Suppressor macrophage (primary cell): ENCODE measurements at regions not wholly inside any gene's neighbourhood (a gene's known extent, or its start where the extent isn't known, plus 50 kb on each side); places are given as distances from the start of the nearest gene placed in this dataset.
"Not testable (repeated sequence)": the region's sequence is repeated elsewhere in the genome, so short reads cannot be mapped to it uniquely, and the experiment has no call there.

ENCODE experiments used
- DNase-seq, 4 experiments: peaks; one replicate each; pipeline ENCODE4 v3.0.0-alpha.2; 2020 to 2022

GRCh38 chr4:75180790-75181776 is 248.2 kb downstream of the PARM1 start:
- DNase-seq, result no peak

- no peak for DNase-seq
Measured at GRCh38 chr4:75180217-75180616, 247.3 kb downstream of the PARM1 start.

DNA sequence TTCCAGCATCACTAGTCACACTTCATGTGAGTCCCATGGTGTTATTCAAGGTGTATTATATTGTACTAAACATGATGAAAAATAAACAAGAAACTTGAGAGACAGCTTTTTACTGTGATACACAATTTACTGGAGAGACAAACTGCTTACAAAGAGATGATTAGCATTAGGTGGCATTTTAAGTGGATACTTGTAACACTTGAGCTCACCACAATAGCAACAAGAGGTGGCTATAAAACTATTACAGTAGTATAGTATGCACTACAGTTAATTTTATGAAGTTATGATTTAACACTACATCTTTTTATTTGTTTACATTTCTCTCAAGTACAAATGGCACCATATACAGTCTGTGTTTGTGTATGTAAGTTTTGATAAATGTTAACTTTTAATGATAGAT is 246.6 kb downstream of the PARM1 start:
- no peak for DNase-seq

GRCh38 chr4:75172551-75172950 is 239.6 kb downstream of the PARM1 start:
- DNase-seq, result no peak

DNA sequence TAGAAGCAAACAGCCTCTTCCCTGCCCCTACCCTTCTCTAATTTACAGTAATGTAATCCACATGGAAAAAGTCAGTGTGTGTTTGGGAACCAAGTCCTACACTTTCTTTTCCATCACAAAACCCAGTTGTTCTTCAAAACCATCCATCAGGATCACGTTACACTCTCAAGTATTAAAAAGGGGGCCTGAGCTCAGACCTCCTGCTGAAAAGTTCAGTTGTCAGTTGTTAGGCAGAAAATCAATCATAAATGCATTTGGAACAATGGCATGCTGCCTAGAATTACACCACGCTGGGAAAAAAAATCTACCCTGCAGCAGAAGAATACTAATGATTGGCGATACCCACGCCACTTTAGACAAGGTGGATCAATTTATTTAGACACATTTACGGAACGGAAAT is 236.5 kb downstream of the PARM1 start:
- no peak for DNase-seq

- DNase-seq, result no peak
Measured at GRCh38 chr4:75169020-75169419, 236.1 kb downstream of the PARM1 start.

DNA sequence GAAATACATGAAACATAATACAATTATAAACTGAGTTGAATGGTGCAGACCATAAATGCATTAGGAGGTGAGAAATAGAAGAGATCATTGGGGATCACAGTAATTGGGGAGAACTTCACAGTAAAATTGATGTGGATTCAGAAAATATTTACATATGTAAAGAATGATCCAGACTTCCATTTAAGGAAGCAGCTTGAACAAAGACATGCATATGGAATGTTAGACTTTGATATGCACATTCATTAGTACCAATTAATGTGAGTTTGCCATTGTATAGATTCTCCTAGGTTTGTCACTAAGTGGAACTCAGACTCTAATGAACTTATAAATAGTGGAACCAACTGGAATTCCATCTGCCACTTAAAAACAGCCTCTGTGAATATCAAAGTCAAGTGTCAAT is 235.6 kb downstream of the PARM1 start:
- DNase-seq, result no peak

- not testable (repeated sequence) for DNase-seq
Measured at GRCh38 chr4:75165100-75165499, 232.2 kb downstream of the PARM1 start.

- no peak for DNase-seq
Measured at GRCh38 chr4:75158451-75158850, 225.5 kb downstream of the PARM1 start.

DNA sequence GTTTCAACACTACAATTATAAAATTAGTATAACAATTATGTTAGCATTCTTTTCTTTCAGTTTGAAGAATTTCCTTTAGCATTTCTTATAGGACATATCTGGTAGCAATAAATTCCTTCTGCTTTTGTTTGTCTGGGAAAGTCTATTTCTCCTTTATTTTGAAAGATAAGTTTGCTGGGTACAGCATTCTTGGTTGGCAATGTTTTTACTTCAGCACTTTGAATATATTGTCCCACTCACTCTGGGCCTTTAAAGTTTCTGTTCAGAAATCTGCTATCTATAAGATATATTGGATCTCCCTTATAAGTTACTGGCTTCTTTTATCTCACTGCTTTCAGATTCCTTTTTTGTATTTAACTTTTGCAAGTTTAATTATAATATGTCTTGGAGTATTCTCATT is 222.1 kb downstream of the PARM1 start:
- DNase-seq, result no peak

DNA sequence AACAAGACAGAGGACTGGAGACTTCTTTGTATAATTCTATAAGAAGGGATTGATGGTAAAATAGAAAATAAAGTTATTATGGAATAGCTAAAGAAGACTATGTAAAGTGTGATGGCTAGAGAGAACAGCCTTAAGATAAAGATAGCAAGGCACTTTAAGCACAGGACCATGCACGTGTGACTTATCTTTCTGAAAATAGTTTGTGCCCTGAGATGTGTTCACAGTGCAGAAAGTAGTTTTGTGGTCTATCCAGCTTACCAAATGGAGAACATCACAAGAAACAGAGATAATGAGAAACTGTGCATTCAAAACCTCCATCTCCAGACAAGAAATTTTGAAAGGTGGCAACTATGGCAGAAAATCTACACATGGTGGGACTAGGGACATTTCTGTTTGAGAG is 213.3 kb downstream of the PARM1 start:
- DNase-seq, result no peak

GRCh38 chr4:75144475-75144874 is 211.6 kb downstream of the PARM1 start:
- no peak for DNase-seq

DNA sequence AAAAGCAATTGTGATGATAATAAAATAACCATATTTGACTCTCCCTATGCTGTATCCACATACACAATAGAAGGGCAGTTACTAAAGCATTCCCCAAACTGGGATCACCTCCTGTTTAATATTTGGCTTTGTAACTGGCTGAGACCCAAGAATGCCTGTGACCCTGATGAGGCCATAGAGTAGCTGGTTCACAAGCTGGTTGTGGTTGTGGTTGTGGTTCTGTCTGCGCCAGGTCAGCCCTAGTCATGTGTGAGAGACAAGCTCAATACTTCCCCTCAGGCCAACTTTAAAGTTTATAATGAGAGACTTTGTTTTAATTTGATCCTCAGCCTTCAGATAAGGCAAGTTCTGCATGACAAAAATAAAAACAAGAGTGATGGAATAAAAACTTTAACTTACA is 209.9 kb downstream of the PARM1 start:
- no peak for DNase-seq

GRCh38 chr4:75142382-75142781 is 209.5 kb downstream of the PARM1 start:
- no peak for DNase-seq

DNA sequence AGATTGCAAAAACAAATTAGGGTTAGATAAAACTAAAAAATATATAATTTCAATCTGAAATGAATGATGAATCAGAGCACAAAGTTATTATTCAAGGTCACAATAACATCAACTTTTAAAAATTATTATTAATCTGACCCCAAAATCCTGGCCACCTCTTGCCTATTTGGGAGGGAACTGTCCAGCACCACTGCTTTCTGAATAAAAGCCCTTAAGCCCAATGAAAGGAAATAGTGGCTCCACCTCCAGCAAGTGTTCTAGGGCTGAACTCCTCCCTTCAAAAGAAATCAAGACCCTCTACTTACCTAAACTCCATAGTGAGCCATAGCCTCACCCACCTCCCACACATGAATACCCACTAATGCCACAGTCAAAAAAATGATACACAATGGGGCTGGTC is 208.2 kb downstream of the PARM1 start:
- DNase-seq, result no peak

- DNase-seq, result no peak
Measured at GRCh38 chr4:75137302-75137701, 204.4 kb downstream of the PARM1 start.

GRCh38 chr4:75135068-75135825 is 202.3 kb downstream of the PARM1 start:
- no peak for DNase-seq

- not testable (repeated sequence) for DNase-seq
Measured at GRCh38 chr4:75126870-75127269, 194.0 kb downstream of the PARM1 start.

GRCh38 chr4:75126058-75126457 is 193.1 kb downstream of the PARM1 start:
- no peak for DNase-seq

DNA sequence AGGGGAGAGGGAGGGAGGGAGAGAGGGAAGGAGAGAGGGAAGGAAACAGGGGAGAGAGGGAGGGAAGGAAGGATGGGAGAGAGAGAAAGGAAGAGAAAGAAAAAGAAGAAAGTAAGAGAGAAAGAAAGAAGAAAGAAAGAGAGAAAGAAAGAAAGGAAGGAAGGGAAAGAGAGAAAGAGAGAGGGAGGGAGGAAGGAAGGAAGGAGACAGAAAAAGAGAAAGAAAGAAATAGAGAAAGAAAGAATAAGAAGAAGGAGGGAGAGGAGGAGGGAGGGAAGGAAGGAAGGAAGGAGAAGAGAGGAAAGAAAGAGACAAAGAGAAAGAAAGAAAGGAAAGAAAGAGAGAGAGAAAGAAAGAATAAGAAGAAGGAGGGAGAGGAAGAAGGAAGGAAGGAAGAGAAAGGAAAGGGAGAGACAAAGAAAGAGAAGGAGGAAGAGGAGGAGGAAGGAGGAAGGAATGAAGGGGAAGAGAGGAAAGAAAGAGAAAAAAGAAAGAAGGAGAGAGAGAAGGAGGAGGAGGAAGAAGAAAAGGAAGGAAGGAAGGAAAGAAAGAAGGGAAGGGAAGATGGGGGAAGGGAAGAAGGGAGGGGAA is 189.6 kb downstream of the PARM1 start:
- DNase-seq, result no peak

DNA sequence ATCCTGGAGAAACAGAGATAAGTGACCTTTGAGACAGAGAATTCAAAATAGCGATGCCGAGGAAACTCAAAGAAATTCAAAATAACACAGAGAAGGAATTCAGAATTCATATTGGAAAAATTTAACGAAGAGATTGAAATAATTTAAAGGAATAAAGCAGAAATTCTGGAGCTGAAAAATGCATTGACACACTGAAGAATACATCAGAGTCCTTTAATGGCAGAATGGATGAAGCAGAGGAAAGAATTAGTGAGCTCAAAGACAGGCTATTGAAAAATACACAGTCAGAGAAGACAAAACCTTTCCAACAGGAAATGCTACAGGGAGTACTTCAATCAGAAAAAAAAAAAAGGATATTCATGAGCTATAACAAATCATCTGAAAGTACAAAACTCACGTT is 185.8 kb downstream of the PARM1 start:
- no peak for DNase-seq

GRCh38 chr4:75110061-75110460 is 177.1 kb downstream of the PARM1 start:
- DNase-seq, result no peak
